Nephron (organoid): ENCODE measurements at regions not wholly inside any gene's neighbourhood (a gene's known extent, or its start where the extent isn't known, plus 50 kb on each side); places are given as distances from the start of the nearest gene placed in this dataset.

Experiments used
- H3K27ac Mint-ChIP-seq, 3 experiments: 2 replicates each; pipeline ENCODE4 v1.8.0; 2020; ENCODE audit warnings: mixed read lengths in 3 of 3, mild to moderate bottlenecking in 2 of 3, moderate library complexity in 1 of 3
- H3K27me3 Mint-ChIP-seq: 2 replicates; pipeline ENCODE4 v1.8.0; 2021; ENCODE audit warnings: low read depth, mild to moderate bottlenecking, moderate library complexity, mixed read lengths
- H3K36me3 Mint-ChIP-seq: 2 replicates; pipeline ENCODE4 v1.8.0; 2020; ENCODE audit warnings: low read depth, mixed read lengths
- H3K4me1 Mint-ChIP-seq: 2 replicates; pipeline ENCODE4 v1.8.0; 2020; ENCODE audit warnings: mixed read lengths
- H3K4me3 Mint-ChIP-seq, 3 experiments: 2 replicates each; pipeline ENCODE4 v1.8.0; 2020; ENCODE audit warnings: mild to moderate bottlenecking in 3 of 3, mixed read lengths in 3 of 3, moderate library complexity in 2 of 3
- H3K9me3 Mint-ChIP-seq: 2 replicates; pipeline ENCODE4 v1.8.0; 2020; ENCODE audit warnings: mixed read lengths
- CTCF ChIP-seq, 3 experiments: fragments of 200-600 bp; sonication (generic); IDR thresholded peaks; one replicate each; pipeline ENCODE4 v1.5.0; 2021; ENCODE audit warnings: antibody characterized with exemption in 3 of 3; ENCODE audit not compliant: unreplicated experiment in 3 of 3

GRCh38 chr7:25032774-25033743 is 53.1 kb upstream of the OSBPL3 start:
- Mint-ChIP-seq H3K27ac (no peak overlapping the region), H3K9me3 (peaks cover 5% of the 10 kb centered on the region), H3K27me3 (no peaks in the 10 kb centered on the region), H3K4me3 (no peak overlapping the region), H3K4me1 (no peaks in the 10 kb centered on the region), H3K36me3 (no peaks in the 10 kb centered on the region)
- TF ChIP-seq CTCF (IDR thresholded peaks at IDR 0.05; ENCODE audit: unreplicated experiment in 3 of 3), result no peak

GRCh38 chr7:25031432-25031831 is 51.5 kb upstream of the OSBPL3 start:
- Mint-ChIP-seq H3K4me1 (no peaks in the 10 kb centered on the region), H3K36me3 (no peaks in the 10 kb centered on the region), H3K27ac (no peak overlapping the region), H3K4me3 (no peak overlapping the region), H3K9me3 (peaks cover 5% of the 10 kb centered on the region), H3K27me3 (no peaks in the 10 kb centered on the region)
- no peak for TF ChIP-seq CTCF (IDR thresholded peaks at IDR 0.05; ENCODE audit: unreplicated experiment in 3 of 3)

- no peak overlapping the region for H3K4me3 Mint-ChIP-seq
- H3K36me3 Mint-ChIP-seq, result no peaks in the 10 kb centered on the region
- H3K27ac Mint-ChIP-seq, result no peak overlapping the region
- H3K9me3 Mint-ChIP-seq, result peaks cover 4% of the 10 kb centered on the region
- no peaks in the 10 kb centered on the region for H3K4me1 Mint-ChIP-seq
- H3K27me3 Mint-ChIP-seq, result no peaks in the 10 kb centered on the region
- no peak for TF ChIP-seq CTCF (IDR thresholded peaks at IDR 0.05; ENCODE audit: unreplicated experiment in 3 of 3)
Measured at GRCh38 chr7:25031007-25031406, 51.0 kb upstream of the OSBPL3 start.
